DOHH2 (cell line): ENCODE measurements at regions not wholly inside any gene's neighbourhood (a gene's known extent, or its start where the extent isn't known, plus 50 kb on each side); places are given as distances from the start of the nearest gene placed in this dataset.

ENCODE experiments used
- EZH2phosphoT487 ChIP-seq: fragments of 200-600 bp; sonication (generic); IDR thresholded peaks from 2 replicates; pipeline ENCODE4 v1.6.1; 2017; ENCODE audit warnings: borderline replicate concordance, mild to moderate bottlenecking, antibody characterized with exemption, low read length, moderate library complexity, mixed read lengths
- TF ChIP-seq, protein P1 (sequence below): fragments of 200-600 bp; sonication (generic); IDR thresholded peaks from one replicate; pipeline ENCODE4 v1.5.1; 2014; ENCODE audit warnings: antibody characterized with exemption, mild to moderate bottlenecking, low read depth, low read length; ENCODE audit not compliant: poor library complexity, severe bottlenecking

GRCh38 chr14:98236314-98236713, 1035.7 kb downstream of the BCL11B start:
- TF ChIP-seq, protein P1, sequence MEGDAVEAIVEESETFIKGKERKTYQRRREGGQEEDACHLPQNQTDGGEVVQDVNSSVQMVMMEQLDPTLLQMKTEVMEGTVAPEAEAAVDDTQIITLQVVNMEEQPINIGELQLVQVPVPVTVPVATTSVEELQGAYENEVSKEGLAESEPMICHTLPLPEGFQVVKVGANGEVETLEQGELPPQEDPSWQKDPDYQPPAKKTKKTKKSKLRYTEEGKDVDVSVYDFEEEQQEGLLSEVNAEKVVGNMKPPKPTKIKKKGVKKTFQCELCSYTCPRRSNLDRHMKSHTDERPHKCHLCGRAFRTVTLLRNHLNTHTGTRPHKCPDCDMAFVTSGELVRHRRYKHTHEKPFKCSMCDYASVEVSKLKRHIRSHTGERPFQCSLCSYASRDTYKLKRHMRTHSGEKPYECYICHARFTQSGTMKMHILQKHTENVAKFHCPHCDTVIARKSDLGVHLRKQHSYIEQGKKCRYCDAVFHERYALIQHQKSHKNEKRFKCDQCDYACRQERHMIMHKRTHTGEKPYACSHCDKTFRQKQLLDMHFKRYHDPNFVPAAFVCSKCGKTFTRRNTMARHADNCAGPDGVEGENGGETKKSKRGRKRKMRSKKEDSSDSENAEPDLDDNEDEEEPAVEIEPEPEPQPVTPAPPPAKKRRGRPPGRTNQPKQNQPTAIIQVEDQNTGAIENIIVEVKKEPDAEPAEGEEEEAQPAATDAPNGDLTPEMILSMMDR = no peak
- TF ChIP-seq EZH2phosphoT487 = no peak
